ENCODE measurements at regions not wholly inside any gene's neighbourhood (a gene's known extent, or its start where the extent isn't known, plus 50 kb on each side); places are given as distances from the start of the nearest gene placed in this dataset.

DNA sequence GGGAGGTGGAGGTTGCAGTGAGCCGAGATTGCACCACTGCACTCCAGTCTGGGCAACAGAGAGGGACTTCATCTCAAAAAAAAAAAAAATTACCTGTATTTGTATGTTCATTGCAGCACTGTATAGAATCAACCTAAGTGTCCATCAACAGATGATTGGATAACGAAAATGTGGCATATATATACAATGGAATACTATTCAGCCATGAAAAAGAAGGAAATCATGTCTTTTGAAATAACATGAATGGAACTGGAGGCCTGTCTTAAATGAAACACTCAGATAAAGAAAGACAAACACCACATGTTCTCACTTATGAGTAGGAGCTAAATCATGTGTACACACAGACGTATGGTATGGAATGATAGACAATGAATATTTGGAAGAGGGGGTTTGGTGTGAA lies 59.4 kb upstream of the MEF2A start:
- TF ChIP-seq PAX5 (IDR thresholded peaks at IDR 0.05; ENCODE audit: insufficient read depth, low read length, severe bottlenecking), result no peak
- no peak for TF ChIP-seq TAF1 (IDR thresholded peaks at IDR 0.05; ENCODE audit: low read depth, low read length)
- no peak for TF ChIP-seq POU2F2 (IDR thresholded peaks at IDR 0.05; ENCODE audit: low read depth, low read length)
- TF ChIP-seq POLR2A (IDR thresholded peaks at IDR 0.05; ENCODE audit: low read depth, low read length), result no peak
- no peak for TF ChIP-seq POLR2AphosphoS5 (IDR thresholded peaks at IDR 0.05; ENCODE audit: low read depth, low read length)
- TF ChIP-seq SPI1 (IDR thresholded peaks at IDR 0.05; ENCODE audit: low read depth, low read length), result no peak
- FAIRE-seq (no peak), DNase-seq (ENCODE audit: insufficient read length, low spot score) (no peak)

DNA sequence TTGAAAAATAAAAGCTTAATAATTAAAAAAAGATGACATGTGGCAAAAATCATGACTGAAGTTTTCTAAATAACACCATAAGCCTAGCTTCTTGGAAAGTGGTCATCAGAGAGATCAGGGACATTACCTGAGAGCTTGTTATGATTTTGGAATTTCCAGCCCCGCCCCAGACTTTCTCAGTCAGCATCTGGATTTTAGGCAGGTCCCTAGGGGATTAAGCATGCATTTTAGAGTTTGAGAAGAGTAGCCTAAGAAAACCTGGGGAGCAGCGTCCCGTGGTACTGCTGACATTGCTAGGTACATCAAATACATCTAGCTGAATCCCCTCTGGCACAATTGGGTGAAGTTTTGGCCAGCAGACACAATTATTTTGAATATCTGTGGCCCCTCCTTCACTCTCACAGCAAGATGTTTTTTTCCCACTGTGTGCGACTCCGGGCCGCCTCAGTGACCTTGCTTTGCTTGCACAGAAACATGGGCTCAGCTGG lies 58.7 kb upstream of the MEF2A start:
- FAIRE-seq, result no peak
- DNase-seq (ENCODE audit: insufficient read length, low spot score), result no peak
- no peak for TF ChIP-seq PAX5 (IDR thresholded peaks at IDR 0.05; ENCODE audit: insufficient read depth, low read length, severe bottlenecking)
- TF ChIP-seq SPI1 (IDR thresholded peaks at IDR 0.05; ENCODE audit: low read depth, low read length), result no peak
- no peak for TF ChIP-seq TAF1 (IDR thresholded peaks at IDR 0.05; ENCODE audit: low read depth, low read length)
- no peak for TF ChIP-seq POLR2A (IDR thresholded peaks at IDR 0.05; ENCODE audit: low read depth, low read length)
- TF ChIP-seq POLR2AphosphoS5 (IDR thresholded peaks at IDR 0.05; ENCODE audit: low read depth, low read length), result no peak
- no peak for TF ChIP-seq POU2F2 (IDR thresholded peaks at IDR 0.05; ENCODE audit: low read depth, low read length)

DNA sequence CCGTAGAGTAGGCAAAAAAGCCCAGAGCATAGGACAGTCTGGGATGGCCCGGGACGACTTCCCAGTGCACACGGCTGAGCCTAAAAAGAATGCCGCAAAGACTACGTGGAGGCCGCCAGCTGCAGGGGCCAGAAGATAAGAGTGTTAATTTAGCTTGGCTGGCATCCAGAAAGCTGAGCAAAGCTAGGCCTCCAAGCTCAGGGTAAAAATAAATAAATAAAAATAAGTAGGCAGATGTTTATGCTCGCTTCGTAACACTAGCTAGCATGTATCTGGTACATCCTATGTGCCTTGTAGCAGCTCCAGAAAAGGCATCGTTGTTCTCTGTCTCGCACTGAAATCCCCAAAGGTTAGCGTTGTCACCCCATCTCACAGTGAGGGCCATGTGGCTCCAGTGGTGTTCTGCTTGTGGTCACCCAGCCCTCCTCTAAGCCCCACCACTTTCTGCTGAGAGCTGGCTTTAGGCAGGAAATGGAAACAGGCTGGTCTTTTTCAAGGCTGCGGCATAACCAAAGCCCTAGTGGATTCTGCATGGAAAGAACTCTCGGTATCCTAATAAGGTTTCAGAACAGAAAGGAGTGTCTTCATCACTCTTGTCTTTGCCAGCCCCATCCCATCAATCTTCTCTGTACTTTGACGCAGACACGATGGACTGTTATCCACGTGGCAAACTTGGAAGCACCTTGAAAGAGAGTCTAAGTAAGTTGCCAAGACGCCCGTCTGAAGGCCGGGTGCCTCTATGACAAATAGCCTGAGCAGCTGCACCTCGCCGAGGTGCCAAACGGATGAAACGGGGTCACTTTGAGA lies 58.1 kb upstream of the MEF2A start:
- FAIRE-seq (peak; percentile 91), DNase-seq (ENCODE audit: insufficient read length, low spot score) (no peak)
- TF ChIP-seq POLR2A (IDR thresholded peaks at IDR 0.05; ENCODE audit: low read depth, low read length) (no peak), SPI1 (IDR thresholded peaks at IDR 0.05; ENCODE audit: low read depth, low read length) (no peak), POLR2AphosphoS5 (IDR thresholded peaks at IDR 0.05; ENCODE audit: low read depth, low read length) (no peak), POU2F2 (IDR thresholded peaks at IDR 0.05; ENCODE audit: low read depth, low read length) (no peak), TAF1 (IDR thresholded peaks at IDR 0.05; ENCODE audit: low read depth, low read length) (no peak), PAX5 (IDR thresholded peaks at IDR 0.05; ENCODE audit: insufficient read depth, low read length, severe bottlenecking) (no peak)

DNA sequence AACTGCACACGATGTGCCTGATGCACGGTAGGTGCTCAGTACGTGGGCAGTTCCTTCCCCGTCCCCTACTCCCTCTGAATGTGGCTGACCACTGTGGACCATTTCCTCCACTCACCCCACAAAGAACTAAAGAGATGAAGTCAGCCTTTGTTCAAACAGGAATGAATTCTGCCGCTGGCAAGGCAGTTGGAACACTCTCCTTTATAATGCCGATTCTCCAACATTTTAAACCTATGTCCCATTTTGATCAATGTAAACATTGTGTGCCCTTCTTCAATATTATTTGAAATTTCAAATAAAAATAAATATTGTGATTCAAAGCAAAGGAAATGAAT lies 57.5 kb upstream of the MEF2A start:
- TF ChIP-seq PAX5 (IDR thresholded peaks at IDR 0.05; ENCODE audit: insufficient read depth, low read length, severe bottlenecking), result no peak
- no peak for TF ChIP-seq POLR2A (IDR thresholded peaks at IDR 0.05; ENCODE audit: low read depth, low read length)
- TF ChIP-seq SPI1 (IDR thresholded peaks at IDR 0.05; ENCODE audit: low read depth, low read length), result no peak
- TF ChIP-seq TAF1 (IDR thresholded peaks at IDR 0.05; ENCODE audit: low read depth, low read length), result no peak
- TF ChIP-seq POLR2AphosphoS5 (IDR thresholded peaks at IDR 0.05; ENCODE audit: low read depth, low read length), result no peak
- no peak for FAIRE-seq
- no peak for DNase-seq (ENCODE audit: insufficient read length, low spot score)

DNA sequence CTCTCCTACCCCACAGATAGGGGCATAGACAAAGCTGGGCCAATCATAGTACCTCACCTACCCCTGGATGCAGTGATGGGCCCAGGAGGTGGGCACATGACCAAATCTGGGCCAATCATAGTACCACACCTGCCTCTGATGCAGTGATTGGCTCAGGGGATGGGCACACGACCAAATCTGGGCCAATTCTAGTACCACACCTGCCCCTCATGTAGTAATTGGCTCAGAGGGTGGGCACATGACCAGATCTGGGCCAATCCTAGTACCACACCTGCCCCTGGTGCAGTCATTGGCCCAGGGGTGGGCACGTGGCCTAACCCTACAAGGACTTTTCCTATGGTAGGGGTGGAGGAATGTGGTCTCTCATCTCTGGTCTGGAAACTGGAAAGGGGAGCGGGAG lies 56.9 kb upstream of the MEF2A start:
- no peak for FAIRE-seq
- TF ChIP-seq SPI1 (IDR thresholded peaks at IDR 0.05; ENCODE audit: low read depth, low read length), result no peak
- TF ChIP-seq TAF1 (IDR thresholded peaks at IDR 0.05; ENCODE audit: low read depth, low read length), result no peak
- TF ChIP-seq PAX5 (IDR thresholded peaks at IDR 0.05; ENCODE audit: insufficient read depth, low read length, severe bottlenecking), result no peak
- no peak for TF ChIP-seq POLR2AphosphoS5 (IDR thresholded peaks at IDR 0.05; ENCODE audit: low read depth, low read length)
- no peak for TF ChIP-seq POLR2A (IDR thresholded peaks at IDR 0.05; ENCODE audit: low read depth, low read length)
- TF ChIP-seq POU2F2 (IDR thresholded peaks at IDR 0.05; ENCODE audit: low read depth, low read length), result no peak
- DNase-seq (ENCODE audit: insufficient read length, low spot score), result no peak

DNA sequence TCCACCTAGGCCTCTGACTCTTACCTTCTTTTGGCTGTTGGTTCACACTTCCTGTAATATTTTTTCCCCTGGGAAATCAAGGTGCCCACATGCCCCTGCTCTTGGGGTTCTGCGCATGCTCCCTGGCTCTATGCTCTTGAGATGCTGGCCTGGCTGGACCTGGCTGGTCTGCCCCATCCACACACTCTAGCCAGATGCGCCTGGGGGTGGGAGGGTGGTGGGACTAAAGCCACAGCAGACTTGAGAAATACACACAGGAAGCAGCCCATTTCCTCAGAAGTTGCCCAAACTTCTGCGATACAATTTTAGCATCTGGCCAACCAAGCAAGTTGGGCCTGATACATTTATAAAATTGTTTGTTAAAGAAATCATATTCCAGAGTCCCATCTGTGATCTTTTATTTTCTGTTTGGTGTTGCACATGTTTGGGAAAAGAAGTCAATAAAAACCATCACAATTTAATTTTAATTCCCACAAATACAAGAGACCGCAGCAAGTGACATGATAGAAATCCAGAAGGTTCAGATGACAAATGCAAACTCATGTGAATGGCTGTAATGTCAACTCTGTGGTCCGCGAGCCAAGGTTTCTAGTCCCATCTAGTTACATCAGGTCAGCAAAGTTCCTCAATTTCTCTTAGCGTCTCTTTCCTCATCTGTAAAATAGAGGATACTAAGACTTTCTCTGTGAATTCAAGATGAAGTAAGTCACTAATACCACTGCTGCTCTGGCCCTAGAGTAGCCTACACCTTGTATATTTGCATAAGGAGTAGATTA lies 55.9 kb upstream of the MEF2A start:
- DNase-seq (ENCODE audit: insufficient read length, low spot score) (no peak), FAIRE-seq (no peak)
- TF ChIP-seq TAF1 (IDR thresholded peaks at IDR 0.05; ENCODE audit: low read depth, low read length), result no peak
- TF ChIP-seq SPI1 (IDR thresholded peaks at IDR 0.05; ENCODE audit: low read depth, low read length), result no peak
- no peak for TF ChIP-seq POU2F2 (IDR thresholded peaks at IDR 0.05; ENCODE audit: low read depth, low read length)
- TF ChIP-seq POLR2AphosphoS5 (IDR thresholded peaks at IDR 0.05; ENCODE audit: low read depth, low read length), result no peak
- TF ChIP-seq POLR2A (IDR thresholded peaks at IDR 0.05; ENCODE audit: low read depth, low read length), result no peak
- no peak for TF ChIP-seq PAX5 (IDR thresholded peaks at IDR 0.05; ENCODE audit: insufficient read depth, low read length, severe bottlenecking)

DNA sequence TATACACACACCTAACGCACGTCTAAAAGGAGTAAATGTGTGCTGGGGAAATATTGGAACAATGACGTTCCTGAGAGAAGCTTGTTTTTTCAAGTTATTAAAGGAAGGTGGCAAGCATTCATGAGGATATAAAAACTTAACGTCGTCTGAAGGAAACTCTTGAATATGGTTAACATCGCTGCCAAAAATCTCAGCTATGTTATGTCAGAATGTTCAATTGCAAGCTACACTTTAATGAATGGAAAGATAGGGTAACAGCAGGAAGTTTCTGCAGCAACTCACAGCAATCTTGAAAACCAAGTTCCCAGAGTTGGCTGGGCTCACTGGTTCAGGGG lies 54.3 kb upstream of the MEF2A start:
- TF ChIP-seq PAX5 (IDR thresholded peaks at IDR 0.05; ENCODE audit: insufficient read depth, low read length, severe bottlenecking) (no peak), POLR2AphosphoS5 (IDR thresholded peaks at IDR 0.05; ENCODE audit: low read depth, low read length) (no peak), POLR2A (IDR thresholded peaks at IDR 0.05; ENCODE audit: low read depth, low read length) (no peak), POU2F2 (IDR thresholded peaks at IDR 0.05; ENCODE audit: low read depth, low read length) (no peak), TAF1 (IDR thresholded peaks at IDR 0.05; ENCODE audit: low read depth, low read length) (no peak), SPI1 (IDR thresholded peaks at IDR 0.05; ENCODE audit: low read depth, low read length) (no peak)
- DNase-seq (ENCODE audit: insufficient read length, low spot score) (no peak), FAIRE-seq (no peak)

DNA sequence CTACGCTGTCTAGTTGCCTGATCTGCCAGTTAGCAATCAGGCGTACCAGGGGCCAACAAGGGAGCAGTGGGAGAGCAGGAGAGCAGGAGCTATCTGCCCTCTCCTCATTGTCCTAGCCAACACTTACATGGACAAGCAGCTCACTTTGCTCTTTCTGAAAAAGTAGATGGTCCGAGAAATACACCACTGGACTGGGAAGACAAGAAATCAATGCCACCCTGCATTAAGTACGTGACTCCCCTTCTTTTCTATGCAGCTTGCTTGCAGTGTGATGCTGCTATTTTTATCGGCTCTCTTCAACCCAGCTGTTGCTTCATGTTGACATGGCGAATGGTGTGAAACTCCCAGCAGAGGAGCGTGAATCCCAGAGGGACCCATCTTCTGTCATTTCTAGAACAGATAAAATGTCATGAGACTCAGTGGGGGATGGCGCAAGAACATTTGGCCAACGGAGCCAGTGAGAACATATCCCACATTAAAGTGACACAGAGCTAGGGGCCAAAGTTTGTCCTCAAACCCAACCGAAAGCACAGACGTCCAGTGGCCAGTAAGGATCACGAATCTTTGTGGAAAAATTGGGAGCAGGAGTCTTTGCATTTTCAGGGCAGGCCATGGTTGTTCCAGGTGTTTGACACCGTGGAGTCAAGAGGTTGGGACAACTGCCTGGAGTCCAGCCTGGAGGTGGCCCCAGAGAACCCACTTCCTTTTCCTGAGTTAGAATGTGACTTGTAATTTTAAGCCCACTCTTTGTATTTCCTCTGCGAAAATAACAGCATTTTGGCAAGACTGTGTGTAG lies 53.7 kb upstream of the MEF2A start:
- FAIRE-seq, result peak; percentile 96
- TF ChIP-seq POU2F2 (IDR thresholded peaks at IDR 0.05; ENCODE audit: low read depth, low read length), result peak; percentile 23; the same call in 1 of the 2 replicates
- TF ChIP-seq POLR2A (IDR thresholded peaks at IDR 0.05; ENCODE audit: low read depth, low read length), result peak; percentile 73; the same call in 1 of the 2 replicates
- peak; percentile 82 for TF ChIP-seq TAF1 (IDR thresholded peaks at IDR 0.05; ENCODE audit: low read depth, low read length)
- peak; percentile 78 for TF ChIP-seq POLR2AphosphoS5 (IDR thresholded peaks at IDR 0.05; ENCODE audit: low read depth, low read length)
- peak; percentile 84 for TF ChIP-seq SPI1 (IDR thresholded peaks at IDR 0.05; ENCODE audit: low read depth, low read length)
- TF ChIP-seq PAX5 (IDR thresholded peaks at IDR 0.05; ENCODE audit: insufficient read depth, low read length, severe bottlenecking), result peak; percentile 93
- DNase-seq (ENCODE audit: insufficient read length, low spot score), result no peak
